ENCODE measurements at regions not wholly inside any gene's neighbourhood (a gene's known extent, or its start where the extent isn't known, plus 50 kb on each side); places are given as distances from the start of the nearest gene placed in this dataset.
A peak's percentile ranks its signal among the peaks of the same experiment; 100 is the strongest.

- no peak for DNase-seq
These were observed 143.5 kb upstream of the PLET1 start for GRCh38 chr11:112404112-112404511.

GRCh38 chr11:112408517-112408916 is 147.9 kb upstream of the PLET1 start:
- DNase-seq = no peak

- DNase-seq = no peak
These were observed 149.7 kb upstream of the PLET1 start for GRCh38 chr11:112410325-112410724.

- no peak for DNase-seq
These were observed 151.7 kb upstream of the PLET1 start for GRCh38 chr11:112412383-112412782.

- DNase-seq = no peak
These were observed 156.7 kb upstream of the PLET1 start for GRCh38 chr11:112417339-112417738.

GRCh38 chr11:112418438-112418837 is 157.8 kb upstream of the PLET1 start:
- no peak for DNase-seq

GRCh38 chr11:112421879-112422278 is 161.2 kb upstream of the PLET1 start:
- peak; percentile 54 for DNase-seq

GRCh38 chr11:112425121-112425520 is 164.5 kb upstream of the PLET1 start:
- DNase-seq = no peak

- DNase-seq = no peak
These were observed 176.4 kb upstream of the PLET1 start for GRCh38 chr11:112437096-112437495.

GRCh38 chr11:112439614-112440013 is 179.0 kb upstream of the PLET1 start:
- DNase-seq = no peak

GRCh38 chr11:112440518-112440917 is 179.9 kb upstream of the PLET1 start:
- no peak for DNase-seq

- no peak for DNase-seq
These were observed 187.5 kb upstream of the PLET1 start for GRCh38 chr11:112448168-112448567.

- no peak for DNase-seq
These were observed 188.1 kb upstream of the PLET1 start for GRCh38 chr11:112448806-112449205.

GRCh38 chr11:112451250-112451649 is 190.6 kb upstream of the PLET1 start:
- no peak for DNase-seq

GRCh38 chr11:112453601-112454577 is 193.2 kb upstream of the PLET1 start:
- peak; percentile 45 for DNase-seq

GRCh38 chr11:112454841-112455240 is 194.2 kb upstream of the PLET1 start:
- no peak for DNase-seq

- no peak for DNase-seq
These were observed 195.1 kb upstream of the PLET1 start for GRCh38 chr11:112455791-112456190.

- no peak for DNase-seq
These were observed 196.9 kb upstream of the PLET1 start for GRCh38 chr11:112457532-112457931.

GRCh38 chr11:112459001-112459400 is 198.3 kb upstream of the PLET1 start:
- DNase-seq = no peak

- DNase-seq = no peak
These were observed 199.5 kb upstream of the PLET1 start for GRCh38 chr11:112460141-112460540.

- DNase-seq = no peak
These were observed 204.3 kb upstream of the PLET1 start for GRCh38 chr11:112464949-112465348.

GRCh38 chr11:112465433-112466024 is 204.9 kb upstream of the PLET1 start:
- no peak for DNase-seq

GRCh38 chr11:112467721-112468120 is 207.1 kb upstream of the PLET1 start:
- no peak for DNase-seq

GRCh38 chr11:112469376-112469775 is 208.7 kb upstream of the PLET1 start:
- DNase-seq = no peak

Data from NCI-H82 (cell line).